Psoas muscle (tissue), 7 donors: ENCODE measurements at regions not wholly inside any gene's neighbourhood (a gene's known extent, or its start where the extent isn't known, plus 50 kb on each side); places are given as distances from the start of the nearest gene placed in this dataset.

ENCODE experiments used
- ATAC-seq, 4 donors: fragments of 200-7000 bp; cut with Tn5 transposase; one replicate each; pipeline ENCODE4 v1.9.1; 2020; ENCODE audit warnings: moderate library complexity in 3 of 4, mild to moderate bottlenecking in 2 of 4
- DNase-seq, 2 donors: peaks; one replicate each; pipeline ENCODE4 v3.0.0-alpha.2; 2020
- H3K27ac ChIP-seq: fragments of 200-600 bp; one replicate; pipeline ENCODE4 v1.8.0; 2022
- H3K27me3 ChIP-seq, 3 donors: fragments of 200-600 bp in 1 of 3; one replicate each; pipeline versions ENCODE4 v1.6.1 to v1.8.0; 2013 to 2022; ENCODE audit warnings: low read length in 2 of 3, mild to moderate bottlenecking in 2 of 3, moderate library complexity in 1 of 3; ENCODE audit not compliant: insufficient read depth in 3 of 3
- H3K36me3 ChIP-seq, 2 donors: fragments of 200-600 bp in 1 of 2; one replicate each; pipeline versions ENCODE4 v1.6.1 to v1.8.0; 2013 to 2022; ENCODE audit warnings: low read depth in 1 of 2, mild to moderate bottlenecking in 1 of 2, moderate library complexity in 1 of 2; ENCODE audit not compliant: insufficient read depth in 1 of 2
- H3K4me1 ChIP-seq: fragments of 200-600 bp; one replicate; pipeline ENCODE4 v1.8.0; 2022
- H3K4me3 ChIP-seq: fragments of 200-600 bp; one replicate; pipeline ENCODE4 v1.8.0; 2022; ENCODE audit warnings: mild to moderate bottlenecking
- H3K9me3 ChIP-seq: fragments of 200-600 bp; one replicate; pipeline ENCODE4 v1.8.0; 2022
- CTCF ChIP-seq: fragments of 200-600 bp; IDR thresholded peaks from one replicate; pipeline ENCODE4 v1.8.0; 2022; ENCODE audit warnings: antibody characterized with exemption
- WGBS, 3 donors: extraction: QIAGEN DNeasy Blood & Tissue Kit; methylation state at CpG; one replicate each; pipeline versions ENCODE4 v1.1.6 to v1.1.7; 2013; 5-methylcytosine and 5-hydroxymethylcytosine counted together
- intact Hi-C, 2 donors: fragments of 100-400 bp; cut with DNase I; formaldehyde crosslinking; loops; one replicate each; pipeline versions ENCODE4 v1.11.0 to v1.14.2; 2022
- donor health status: healthy with polysubstance abuse.
- donor health status: DM: no; HTN: no; CAD: no; lungs with moderate emphysema.
- donor health status: Bipolar disorder and iron deficiency.
- donor health status: healthy.
- donor health status: DM: yes; HTN: yes; CAD: no.
- donor health status: DM: no; HTN: no; CAD: no.
- donor health status: DM: yes; HTN: yes; CAD: no.

DNA sequence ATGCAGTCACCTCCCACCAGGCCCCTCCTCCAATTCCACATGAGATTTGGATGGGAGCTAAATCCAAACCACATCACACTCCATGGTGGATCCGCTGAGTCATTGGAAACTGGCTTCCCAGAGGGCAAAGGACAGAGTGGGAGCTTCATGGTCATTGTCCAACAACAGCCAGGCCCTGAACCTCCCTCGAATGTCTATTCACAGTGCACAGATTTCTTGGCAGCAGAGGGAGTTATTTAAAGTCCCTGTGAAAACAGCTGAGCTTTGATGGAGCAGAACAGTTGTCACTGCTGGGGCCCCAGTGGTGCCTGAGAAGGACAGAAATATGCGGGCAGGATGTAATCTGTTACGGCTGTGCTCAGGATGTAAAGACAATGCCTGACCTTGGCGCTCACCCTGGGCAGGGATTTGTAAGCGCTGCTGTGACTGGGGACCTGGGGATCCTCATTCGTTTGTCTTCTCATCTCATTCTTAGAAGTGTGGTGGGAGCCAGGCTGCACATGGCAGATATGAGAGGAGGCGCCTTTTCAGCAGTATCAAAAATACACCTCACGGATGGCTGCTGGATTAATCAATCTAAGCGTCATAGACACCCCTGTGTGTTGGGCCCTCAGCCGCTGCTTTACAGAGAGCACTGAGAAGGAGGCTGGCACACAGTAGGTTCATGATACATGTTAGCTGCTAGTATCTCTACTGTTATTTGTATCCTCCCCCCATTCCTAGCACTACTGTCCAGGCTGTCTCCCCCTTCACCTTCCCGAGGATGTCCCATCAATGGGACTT, 439.4 kb downstream of the PTPRU start:
- no peaks in the 10 kb centered on the region for H3K9me3 ChIP-seq
- H3K27ac ChIP-seq = no peak overlapping the region
- H3K36me3 ChIP-seq = no peaks in the 10 kb centered on the region
- H3K27me3 ChIP-seq = no peaks in the 10 kb centered on the region
- H3K4me1 ChIP-seq = no peaks in the 10 kb centered on the region
- intact Hi-C loops = no loop called here
- no peak for TF ChIP-seq CTCF
- H3K4me3 ChIP-seq = no peak overlapping the region
- 25 to 38% (median 32%) methylated on average over 12 of the region's 12 CpGs for WGBS, 3 donors
- DNase-seq (no peak), ATAC-seq (peak in 3 of 4 donors; percentile 71 to 80 (median 74))

GRCh38 chr1:29674627-29675326, 438.5 kb downstream of the PTPRU start:
- H3K9me3 ChIP-seq = no peaks in the 10 kb centered on the region
- no peak for TF ChIP-seq CTCF
- intact Hi-C loops = no loop called here
- 76 to 86% (median 80%) methylated on average over 6 of the region's 6 CpGs for WGBS, 3 donors
- H3K4me1 ChIP-seq = no peaks in the 10 kb centered on the region
- ATAC-seq (no peak), DNase-seq (no peak)
- no peaks in the 10 kb centered on the region for H3K36me3 ChIP-seq
- H3K4me3 ChIP-seq = no peak overlapping the region
- no peak overlapping the region for H3K27ac ChIP-seq
- H3K27me3 ChIP-seq = no peaks in the 10 kb centered on the region

DNA sequence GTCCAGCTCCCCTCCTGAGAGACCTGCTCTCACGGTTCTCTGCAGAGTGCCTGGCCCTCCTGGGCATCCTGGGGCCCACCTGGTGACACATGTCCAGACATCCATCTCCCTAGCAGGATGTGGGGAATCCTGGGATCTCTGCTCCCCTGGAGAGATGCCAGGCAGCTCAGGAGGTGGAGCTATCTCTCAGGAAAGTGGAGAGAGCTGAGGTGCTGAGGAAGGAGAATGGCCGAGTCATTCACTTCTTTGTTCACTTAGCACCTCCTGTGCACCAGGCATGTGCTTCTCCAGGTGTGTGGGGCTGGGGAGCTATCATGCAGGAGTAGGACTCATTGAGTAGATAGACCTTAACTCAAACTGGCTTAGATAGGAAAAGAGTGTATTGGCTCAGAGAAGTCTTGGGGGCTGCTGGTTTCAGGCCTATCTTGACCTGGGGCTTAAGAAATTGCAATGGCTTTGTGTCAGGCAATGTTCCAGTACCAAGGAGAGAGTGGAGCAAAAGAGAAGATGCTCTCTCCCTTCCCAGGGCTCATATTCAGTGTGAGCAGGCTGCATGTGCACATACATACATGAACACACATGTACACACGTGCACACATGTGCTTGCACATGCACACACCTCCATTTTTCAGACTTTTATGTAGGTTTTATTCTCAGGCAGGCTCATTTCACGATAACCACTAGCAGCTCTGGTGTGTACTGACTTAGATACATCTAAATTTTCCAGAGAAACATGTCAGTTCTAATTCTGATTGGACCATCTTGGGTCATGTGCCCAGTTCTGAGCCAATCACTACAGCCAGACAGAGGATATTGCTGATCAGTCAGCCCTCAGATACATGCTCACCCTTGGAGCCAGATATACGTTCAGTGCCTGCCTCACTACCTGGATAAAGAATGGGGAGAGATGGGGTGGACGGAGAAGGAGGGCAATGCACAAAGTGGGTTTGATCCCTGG, 437.6 kb downstream of the PTPRU start:
- WGBS, 3 donors = 76 to 90% (median 84%) methylated on average over 6 of the region's 6 CpGs
- intact Hi-C loops = no loop called here
- DNase-seq = no peak

DNA sequence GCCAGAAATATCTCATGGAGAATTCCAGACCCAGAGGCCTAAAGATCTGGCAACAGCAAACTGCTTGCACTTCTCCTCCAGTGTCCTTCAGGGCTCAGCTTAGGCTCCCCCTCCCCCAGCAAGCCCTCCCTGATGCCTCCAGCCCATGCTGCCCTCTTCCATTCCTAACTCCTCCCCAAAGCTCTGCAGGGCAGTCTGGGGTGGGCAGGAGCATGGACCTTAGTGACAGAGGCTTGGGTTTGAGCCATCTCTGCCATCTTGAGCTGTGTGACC, 436.8 kb downstream of the PTPRU start:
- H3K4me3 ChIP-seq = no peak overlapping the region
- no peaks in the 10 kb centered on the region for H3K4me1 ChIP-seq
- H3K27ac ChIP-seq = no peak overlapping the region
- H3K27me3 ChIP-seq = no peaks in the 10 kb centered on the region
- no peaks in the 10 kb centered on the region for H3K36me3 ChIP-seq
- TF ChIP-seq CTCF = no peak
- no peaks in the 10 kb centered on the region for H3K9me3 ChIP-seq
- ATAC-seq = no peak
- DNase-seq = no peak
- intact Hi-C loops = no loop called here

More for the DNA sequence above, 437.6 kb downstream of the PTPRU start:
- Histone ChIP-seq H3K9me3 (no peaks in the 10 kb centered on the region), H3K27ac (no peak overlapping the region), H3K4me1 (no peaks in the 10 kb centered on the region), H3K4me3 (no peak overlapping the region), H3K36me3 (no peaks in the 10 kb centered on the region), H3K27me3 (no peaks in the 10 kb centered on the region)
- ATAC-seq = no peak
- TF ChIP-seq CTCF = no peak
